HepG2 (cell line): ENCODE measurements at regions not wholly inside any gene's neighbourhood (a gene's known extent, or its start where the extent isn't known, plus 50 kb on each side); places are given as distances from the start of the nearest gene placed in this dataset.
"Not testable (repeated sequence)": the region's sequence is repeated elsewhere in the genome, so short reads cannot be mapped to it uniquely, and the experiment has no call there.

Experiments
- ELF4 ChIP-seq: sonication (generic); formaldehyde crosslinking; IDR thresholded peaks from 2 replicates; pipeline ENCODE4 v1.5.0; 2020; ENCODE audit warnings: missing genetic modification reagents, mild to moderate bottlenecking, moderate library complexity, borderline replicate concordance
- HDAC2 ChIP-seq: sonication (generic); formaldehyde crosslinking; IDR thresholded peaks from 2 replicates; pipeline ENCODE4 v1.4.0; 2020; ENCODE audit warnings: missing genetic modification reagents
- MBD4 ChIP-seq: IDR thresholded peaks from 2 replicates; pipeline ENCODE4 v1.6.1; 2012; ENCODE audit warnings: low read length, inconsistent platforms, borderline replicate concordance
- RBM22 ChIP-seq: fragments of 200-400 bp; formaldehyde crosslinking; optimal IDR thresholded peaks from 2 replicates; pipeline ENCODE3; 2017; ENCODE audit warnings: mild to moderate bottlenecking, low read length, moderate library complexity
- RFX5 ChIP-seq: IDR thresholded peaks from 2 replicates; pipeline ENCODE4 v1.6.1; 2011; ENCODE audit warnings: low read depth, low read length, improper control_type of control experiment
- SCMH1 ChIP-seq: sonication (generic); formaldehyde crosslinking; IDR thresholded peaks from 2 replicates; pipeline ENCODE4 v1.9.0; 2021; ENCODE audit warnings: missing genetic modification reagents, mild to moderate bottlenecking, borderline replicate concordance
- ZMYM4 ChIP-seq: sonication (generic); formaldehyde crosslinking; IDR thresholded peaks from 2 replicates; pipeline ENCODE4 v1.8.1; 2023; ENCODE audit warnings: mild to moderate bottlenecking, missing genetic modification reagents
- TF ChIP-seq, protein P1 (sequence below): sonication (generic); formaldehyde crosslinking; conservative IDR thresholded peaks from 2 replicates; pipeline ENCODE4 v1.5.0; 2020; ENCODE audit warnings: missing genetic modification reagents
- TF ChIP-seq, protein P2 (sequence below): sonication (generic); formaldehyde crosslinking; IDR thresholded peaks from 2 replicates; pipeline ENCODE4 v1.5.0; 2020; ENCODE audit warnings: mild to moderate bottlenecking, missing genetic modification reagents, moderate library complexity

DNA sequence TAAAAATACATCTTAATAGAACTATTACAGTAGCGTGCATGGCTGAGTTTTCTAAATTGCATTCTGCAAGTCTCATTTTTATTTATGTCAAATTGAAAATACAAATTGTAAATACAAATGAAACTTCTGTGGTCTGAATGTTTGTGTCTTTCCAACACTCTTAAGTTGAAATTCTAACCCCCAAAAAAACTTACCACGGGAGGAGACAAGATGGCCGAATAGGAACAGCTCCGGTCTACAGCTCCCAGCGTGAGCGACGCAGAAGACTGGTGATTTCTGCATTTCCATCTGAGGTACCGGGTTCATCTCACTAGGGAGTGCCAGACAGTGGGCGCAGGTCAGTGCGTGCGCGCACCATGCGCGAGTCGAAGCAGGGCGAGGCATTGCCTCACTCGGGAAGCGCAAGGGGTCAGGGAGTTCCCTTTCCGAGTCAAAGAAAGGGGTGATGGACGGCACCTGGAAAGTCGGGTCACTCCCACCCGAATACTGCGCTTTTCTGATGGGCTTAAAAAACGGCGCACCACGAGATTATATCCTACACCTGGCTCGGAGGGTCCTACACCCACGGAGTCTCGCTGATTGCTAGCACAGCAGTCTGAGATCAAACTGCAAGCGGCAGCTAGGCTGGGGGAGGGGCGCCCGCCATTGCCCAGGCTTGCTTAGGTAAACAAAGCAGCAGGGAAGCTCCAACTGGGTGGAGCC, 83.9 kb upstream of the PAM start:
- TF ChIP-seq SCMH1 (CRISPR knock-in tag); ELF4; RFX5; RBM22; ZMYM4; HDAC2 (CRISPR knock-in tag); MBD4: not testable (repeated sequence)
- TF ChIP-seq, protein P1, sequence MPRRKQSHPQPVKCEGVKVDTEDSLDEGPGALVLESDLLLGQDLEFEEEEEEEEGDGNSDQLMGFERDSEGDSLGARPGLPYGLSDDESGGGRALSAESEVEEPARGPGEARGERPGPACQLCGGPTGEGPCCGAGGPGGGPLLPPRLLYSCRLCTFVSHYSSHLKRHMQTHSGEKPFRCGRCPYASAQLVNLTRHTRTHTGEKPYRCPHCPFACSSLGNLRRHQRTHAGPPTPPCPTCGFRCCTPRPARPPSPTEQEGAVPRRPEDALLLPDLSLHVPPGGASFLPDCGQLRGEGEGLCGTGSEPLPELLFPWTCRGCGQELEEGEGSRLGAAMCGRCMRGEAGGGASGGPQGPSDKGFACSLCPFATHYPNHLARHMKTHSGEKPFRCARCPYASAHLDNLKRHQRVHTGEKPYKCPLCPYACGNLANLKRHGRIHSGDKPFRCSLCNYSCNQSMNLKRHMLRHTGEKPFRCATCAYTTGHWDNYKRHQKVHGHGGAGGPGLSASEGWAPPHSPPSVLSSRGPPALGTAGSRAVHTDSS (CRISPR knock-in tag), result not testable (repeated sequence)
- TF ChIP-seq, protein P2, sequence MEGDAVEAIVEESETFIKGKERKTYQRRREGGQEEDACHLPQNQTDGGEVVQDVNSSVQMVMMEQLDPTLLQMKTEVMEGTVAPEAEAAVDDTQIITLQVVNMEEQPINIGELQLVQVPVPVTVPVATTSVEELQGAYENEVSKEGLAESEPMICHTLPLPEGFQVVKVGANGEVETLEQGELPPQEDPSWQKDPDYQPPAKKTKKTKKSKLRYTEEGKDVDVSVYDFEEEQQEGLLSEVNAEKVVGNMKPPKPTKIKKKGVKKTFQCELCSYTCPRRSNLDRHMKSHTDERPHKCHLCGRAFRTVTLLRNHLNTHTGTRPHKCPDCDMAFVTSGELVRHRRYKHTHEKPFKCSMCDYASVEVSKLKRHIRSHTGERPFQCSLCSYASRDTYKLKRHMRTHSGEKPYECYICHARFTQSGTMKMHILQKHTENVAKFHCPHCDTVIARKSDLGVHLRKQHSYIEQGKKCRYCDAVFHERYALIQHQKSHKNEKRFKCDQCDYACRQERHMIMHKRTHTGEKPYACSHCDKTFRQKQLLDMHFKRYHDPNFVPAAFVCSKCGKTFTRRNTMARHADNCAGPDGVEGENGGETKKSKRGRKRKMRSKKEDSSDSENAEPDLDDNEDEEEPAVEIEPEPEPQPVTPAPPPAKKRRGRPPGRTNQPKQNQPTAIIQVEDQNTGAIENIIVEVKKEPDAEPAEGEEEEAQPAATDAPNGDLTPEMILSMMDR (CRISPR knock-in tag), result not testable (repeated sequence)
